T47D (cell line): ENCODE measurements at regions not wholly inside any gene's neighbourhood (a gene's known extent, or its start where the extent isn't known, plus 50 kb on each side); places are given as distances from the start of the nearest gene placed in this dataset.
"Not testable (repeated sequence)": the region's sequence is repeated elsewhere in the genome, so short reads cannot be mapped to it uniquely, and the experiment has no call there.

Experiments used
- DNase-seq, 2 experiments: peaks; one replicate each; pipeline versions ENCODE4 v3.0.0 to v3.0.0-alpha.2; 2011 to 2012; ENCODE audit warnings: low read depth in 1 of 2, low spot score in 1 of 2
- in situ Hi-C: cut with HindIII; loops from 2 replicates; pipeline ENCODE4 v1.10.0; 2016; ENCODE audit warnings: low sequenced_read_pairs, low pct_unique_long_range_greater_than_20kb

DNA sequence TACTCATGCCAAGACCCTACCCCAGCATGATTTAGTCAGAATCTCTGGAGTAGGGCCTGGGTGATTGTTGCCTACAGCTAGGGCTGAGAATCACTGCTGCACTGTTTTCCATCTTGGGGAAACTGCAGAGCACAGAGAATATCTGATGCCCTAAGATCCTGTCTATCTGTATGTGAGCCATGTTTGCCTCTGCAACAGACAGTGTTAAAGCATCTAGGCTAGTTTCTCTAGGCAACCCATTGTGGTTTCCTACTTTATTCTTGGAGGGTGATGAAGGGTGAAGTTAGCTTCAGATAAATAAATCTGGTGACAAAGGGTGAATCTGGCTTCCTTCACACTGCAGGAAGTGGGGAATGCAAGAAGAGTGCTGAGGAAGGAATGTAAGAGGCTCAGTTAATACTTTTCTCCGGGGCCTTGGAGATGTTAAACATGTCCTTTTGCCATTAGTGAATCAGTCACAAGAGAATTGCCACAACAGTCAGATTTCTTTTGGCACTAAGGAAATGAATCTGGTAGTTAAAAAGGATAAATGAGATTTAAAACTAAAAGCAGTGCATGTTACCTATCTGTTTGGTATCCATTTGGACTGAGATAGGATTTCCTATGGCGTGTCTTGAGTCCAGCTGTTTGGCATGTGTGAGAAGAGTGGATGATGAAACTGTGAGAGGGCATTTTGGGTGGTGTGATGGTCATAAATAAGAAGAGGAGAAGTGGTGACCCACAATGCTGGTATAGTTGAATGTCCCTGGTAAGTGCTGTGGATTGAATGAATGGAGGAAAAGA is 119.6 kb upstream of the IKBKE start:
- in situ Hi-C loops = not testable (repeated sequence)

GRCh38 chr1:206351276-206352052 is 118.8 kb upstream of the IKBKE start:
- in situ Hi-C loops, DNase-seq: not testable (repeated sequence)

More for the DNA sequence above, 119.6 kb upstream of the IKBKE start:
- DNase-seq = not testable (repeated sequence)

GRCh38 chr1:206356310-206356709 is 114.0 kb upstream of the IKBKE start:
- not testable (repeated sequence) for DNase-seq

DNA sequence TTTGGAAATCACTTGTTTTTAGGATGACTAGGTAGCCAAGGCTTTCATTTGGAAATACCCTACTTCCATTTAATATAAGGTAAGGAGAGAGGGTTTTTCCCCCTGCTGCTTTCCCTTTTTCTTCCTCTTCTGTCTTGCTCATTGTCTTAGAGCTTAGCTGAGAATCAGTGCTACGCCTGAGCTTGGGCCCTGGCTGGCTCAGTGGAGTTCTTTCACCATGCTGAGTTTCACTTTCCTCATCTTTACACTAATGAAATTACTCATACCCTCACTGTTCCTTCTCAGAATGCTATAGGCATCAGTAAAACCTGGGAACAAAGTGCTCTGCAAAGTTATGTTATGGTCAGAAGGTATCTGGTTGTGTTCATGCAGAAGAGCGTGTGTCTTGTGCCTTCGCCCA is 112.3 kb upstream of the IKBKE start:
- DNase-seq, in situ Hi-C loops: not testable (repeated sequence)

More at GRCh38 chr1:206356310-206356709, 114.0 kb upstream of the IKBKE start:
- in situ Hi-C loops = not testable (repeated sequence)

DNA sequence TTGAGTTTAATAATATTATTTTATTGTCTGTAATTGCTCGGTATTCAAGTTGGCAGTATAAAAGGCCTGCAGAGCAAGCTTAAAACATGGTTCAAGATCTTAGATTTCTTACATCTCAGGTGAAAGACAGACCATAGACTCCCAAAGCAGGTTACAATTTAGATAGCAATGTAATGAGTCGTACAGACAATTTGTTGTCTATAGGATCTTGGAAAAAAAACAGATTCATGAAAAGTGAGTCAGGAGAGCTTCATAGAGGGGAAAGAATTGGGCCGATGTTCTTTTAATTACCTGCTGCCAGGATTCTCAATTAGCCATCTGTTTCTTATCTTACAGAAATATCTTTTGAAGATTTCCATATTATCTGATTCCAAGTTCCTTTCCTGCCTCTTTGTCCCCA is 111.5 kb upstream of the IKBKE start:
- DNase-seq, in situ Hi-C loops: not testable (repeated sequence)

DNA sequence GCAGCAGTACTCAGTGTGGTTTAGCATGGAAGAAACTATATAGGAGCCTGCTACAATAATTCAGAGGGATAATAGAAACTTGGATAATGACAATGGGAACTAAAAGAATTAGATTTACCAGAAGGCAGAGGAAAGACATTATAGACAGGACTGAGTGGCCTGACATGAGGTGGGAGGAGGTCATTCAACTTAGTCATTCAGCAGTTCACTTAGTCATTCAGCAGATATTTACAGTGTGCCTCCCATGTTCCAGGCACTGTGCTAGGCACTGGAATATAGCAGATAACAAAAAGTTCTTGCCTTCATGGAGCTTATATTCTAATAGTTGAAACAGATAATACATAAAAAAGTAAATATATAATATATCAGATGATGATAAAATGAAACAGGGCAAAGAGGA is 110.9 kb upstream of the IKBKE start:
- DNase-seq, in situ Hi-C loops: not testable (repeated sequence)

DNA sequence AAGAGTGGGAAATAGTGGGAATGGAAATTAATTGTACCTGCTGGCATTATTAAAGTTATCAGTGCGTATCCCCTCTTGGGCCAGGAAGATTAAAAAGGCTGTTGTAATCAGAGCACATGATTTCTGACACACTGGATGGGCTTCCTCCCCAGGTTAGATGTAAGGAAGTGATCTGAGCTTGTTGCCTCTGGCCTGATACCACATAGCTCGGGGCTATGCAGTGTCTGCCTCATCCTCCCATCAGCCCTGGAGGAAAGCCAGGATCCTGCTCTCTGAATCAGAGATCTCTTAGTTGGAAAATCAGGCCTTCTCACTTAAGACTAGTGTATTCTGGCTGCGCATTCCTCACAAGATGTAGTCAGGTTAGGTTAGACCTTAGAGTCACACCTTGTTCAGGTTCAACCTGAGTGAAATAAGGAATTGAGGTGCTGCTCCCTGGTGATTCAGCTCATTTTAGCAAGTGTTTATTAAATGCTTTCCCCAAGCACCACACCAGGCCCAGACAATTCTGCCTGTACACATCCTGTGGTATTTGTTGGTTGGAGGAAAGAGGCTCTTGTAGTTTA is 108.2 kb upstream of the IKBKE start:
- DNase-seq, in situ Hi-C loops: not testable (repeated sequence)

DNA sequence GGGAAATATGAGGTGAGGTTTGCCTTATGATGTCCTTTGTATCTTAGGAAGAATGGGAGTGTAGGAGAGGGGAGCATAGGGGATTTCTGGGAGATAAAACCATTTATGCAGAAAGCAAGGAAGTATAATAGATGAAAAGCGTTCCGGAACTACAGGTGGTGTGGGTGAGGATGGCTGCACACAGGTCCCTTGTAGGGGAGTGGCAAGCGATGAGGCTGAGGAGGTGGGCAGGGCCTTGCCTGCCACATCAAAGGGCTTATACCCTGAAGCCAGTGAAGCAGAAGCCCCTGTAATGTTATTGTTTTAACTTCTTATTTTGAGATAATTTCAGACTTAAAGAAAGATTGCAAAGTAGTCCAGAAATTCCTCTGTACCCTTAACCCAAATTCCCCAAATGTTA is 107.3 kb upstream of the IKBKE start:
- DNase-seq, in situ Hi-C loops: not testable (repeated sequence)

- DNase-seq, in situ Hi-C loops: not testable (repeated sequence)
Measured at GRCh38 chr1:206365271-206365670, 105.0 kb upstream of the IKBKE start.

DNA sequence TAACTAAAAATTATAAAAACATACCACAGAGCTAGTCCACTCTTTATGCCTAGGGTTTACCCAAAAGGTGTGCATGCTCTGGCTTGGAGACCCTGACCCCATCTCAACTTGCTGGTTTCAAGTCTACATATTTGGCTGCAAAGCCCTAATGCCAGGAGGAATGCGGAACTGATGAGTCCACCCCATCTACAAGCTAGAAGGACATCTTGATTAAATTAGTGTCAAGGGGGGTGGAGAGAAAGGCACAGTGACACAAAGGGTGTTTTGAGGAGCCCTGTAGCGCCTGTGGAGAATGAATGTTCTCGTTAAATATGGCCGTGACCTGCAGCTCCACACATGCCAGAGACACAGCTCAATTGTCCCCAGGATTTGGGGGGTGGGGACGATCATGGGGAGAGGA is 104.1 kb upstream of the IKBKE start:
- DNase-seq, in situ Hi-C loops: not testable (repeated sequence)

GRCh38 chr1:206366772-206367171 is 103.5 kb upstream of the IKBKE start:
- DNase-seq, in situ Hi-C loops: not testable (repeated sequence)

- DNase-seq, in situ Hi-C loops: not testable (repeated sequence)
Measured at GRCh38 chr1:206367955-206368622, 102.2 kb upstream of the IKBKE start.

GRCh38 chr1:206374725-206375124 is 95.6 kb upstream of the IKBKE start:
- in situ Hi-C loops, DNase-seq: not testable (repeated sequence)

- in situ Hi-C loops, DNase-seq: not testable (repeated sequence)
Measured at GRCh38 chr1:206375552-206375951, 94.7 kb upstream of the IKBKE start.

GRCh38 chr1:206378506-206378905 is 91.8 kb upstream of the IKBKE start:
- in situ Hi-C loops, DNase-seq: not testable (repeated sequence)

GRCh38 chr1:206379245-206379644 is 91.0 kb upstream of the IKBKE start:
- DNase-seq, in situ Hi-C loops: not testable (repeated sequence)

- in situ Hi-C loops, DNase-seq: not testable (repeated sequence)
Measured at GRCh38 chr1:206380163-206380790, 90.0 kb upstream of the IKBKE start.
